ENCODE measurements at regions not wholly inside any gene's neighbourhood (a gene's known extent, or its start where the extent isn't known, plus 50 kb on each side); places are given as distances from the start of the nearest gene placed in this dataset.

DNA sequence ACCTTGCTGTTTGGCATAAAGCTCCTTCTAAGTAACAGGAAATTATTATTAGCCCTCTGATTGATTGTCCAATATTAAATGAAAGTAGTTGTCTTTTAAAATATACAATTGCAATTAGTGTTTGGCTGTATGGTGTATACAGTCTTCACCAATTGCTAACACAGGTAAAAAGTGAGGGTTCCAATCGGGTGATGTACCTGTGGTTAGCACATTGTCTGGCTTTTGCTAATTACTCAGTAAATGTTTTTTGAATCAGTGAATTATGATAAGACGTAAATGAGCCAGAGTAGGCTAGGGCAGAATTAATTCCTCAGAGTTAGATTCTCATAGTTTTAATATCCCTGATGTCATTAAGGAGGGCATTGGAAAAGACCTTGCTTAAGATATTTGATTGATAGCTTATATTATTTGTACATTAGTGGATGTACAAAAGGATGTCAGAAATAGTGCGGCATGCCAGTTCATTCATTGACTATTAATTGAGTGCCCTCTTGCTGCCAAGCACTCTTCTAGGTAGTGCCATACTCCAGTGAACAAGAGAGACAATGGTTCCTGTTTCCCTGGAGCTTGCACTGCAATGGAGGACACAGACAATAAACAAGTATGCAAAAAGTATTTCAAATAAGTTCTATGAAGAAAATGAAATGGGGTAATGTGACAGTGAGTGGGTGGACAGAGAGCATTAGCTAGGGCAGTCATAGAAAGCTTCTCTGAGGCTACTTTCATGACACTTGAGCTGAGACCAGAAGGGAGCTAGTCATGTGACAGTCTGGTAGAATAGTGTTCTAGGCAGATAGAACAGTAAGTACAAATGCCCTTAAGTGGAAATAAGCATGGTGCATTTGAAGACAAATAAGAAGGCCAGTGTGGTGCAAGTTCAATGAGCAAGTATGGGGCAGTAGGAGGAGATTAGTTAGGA lies 205.9 kb upstream of the CASK start (continued):
- TF ChIP-seq, protein P1, sequence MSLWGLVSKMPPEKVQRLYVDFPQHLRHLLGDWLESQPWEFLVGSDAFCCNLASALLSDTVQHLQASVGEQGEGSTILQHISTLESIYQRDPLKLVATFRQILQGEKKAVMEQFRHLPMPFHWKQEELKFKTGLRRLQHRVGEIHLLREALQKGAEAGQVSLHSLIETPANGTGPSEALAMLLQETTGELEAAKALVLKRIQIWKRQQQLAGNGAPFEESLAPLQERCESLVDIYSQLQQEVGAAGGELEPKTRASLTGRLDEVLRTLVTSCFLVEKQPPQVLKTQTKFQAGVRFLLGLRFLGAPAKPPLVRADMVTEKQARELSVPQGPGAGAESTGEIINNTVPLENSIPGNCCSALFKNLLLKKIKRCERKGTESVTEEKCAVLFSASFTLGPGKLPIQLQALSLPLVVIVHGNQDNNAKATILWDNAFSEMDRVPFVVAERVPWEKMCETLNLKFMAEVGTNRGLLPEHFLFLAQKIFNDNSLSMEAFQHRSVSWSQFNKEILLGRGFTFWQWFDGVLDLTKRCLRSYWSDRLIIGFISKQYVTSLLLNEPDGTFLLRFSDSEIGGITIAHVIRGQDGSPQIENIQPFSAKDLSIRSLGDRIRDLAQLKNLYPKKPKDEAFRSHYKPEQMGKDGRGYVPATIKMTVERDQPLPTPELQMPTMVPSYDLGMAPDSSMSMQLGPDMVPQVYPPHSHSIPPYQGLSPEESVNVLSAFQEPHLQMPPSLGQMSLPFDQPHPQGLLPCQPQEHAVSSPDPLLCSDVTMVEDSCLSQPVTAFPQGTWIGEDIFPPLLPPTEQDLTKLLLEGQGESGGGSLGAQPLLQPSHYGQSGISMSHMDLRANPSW (CRISPR knock-in tag; conservative IDR thresholded peaks at IDR 0.05; ENCODE audit: low read depth), result no peak
- TF ChIP-seq TCF7 (CRISPR knock-in tag; IDR thresholded peaks at IDR 0.05; ENCODE audit: low read depth) (no peak), ZNF396 (CRISPR knock-in tag; IDR thresholded peaks at IDR 0.05; ENCODE audit: borderline replicate concordance) (no peak)
- TF ChIP-seq, protein P2, sequence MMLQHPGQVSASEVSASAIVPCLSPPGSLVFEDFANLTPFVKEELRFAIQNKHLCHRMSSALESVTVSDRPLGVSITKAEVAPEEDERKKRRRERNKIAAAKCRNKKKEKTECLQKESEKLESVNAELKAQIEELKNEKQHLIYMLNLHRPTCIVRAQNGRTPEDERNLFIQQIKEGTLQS (CRISPR knock-in tag; conservative IDR thresholded peaks at IDR 0.05), result no peak

DNA sequence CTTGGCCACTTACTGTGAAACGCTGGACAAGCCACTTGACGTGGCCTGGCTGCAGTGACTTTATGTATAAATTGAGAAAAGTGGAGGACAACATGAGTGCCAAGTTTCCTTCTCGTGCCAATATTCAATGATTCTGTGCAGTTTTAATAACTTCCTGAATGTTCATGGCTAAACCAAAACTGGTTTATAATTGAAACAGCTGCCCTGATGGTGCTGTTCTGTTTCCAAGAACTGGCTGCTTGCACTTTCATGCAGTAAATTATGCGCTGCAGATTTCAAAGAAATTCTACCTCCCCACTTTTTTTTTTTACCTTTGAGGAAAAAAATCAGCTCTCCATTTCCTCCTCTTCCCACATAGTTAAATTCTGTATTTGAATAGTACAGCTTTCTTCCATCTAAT lies 205.2 kb upstream of the CASK start:
- no peak for TF ChIP-seq ZNF232 (CRISPR knock-in tag; IDR thresholded peaks at IDR 0.05)
- no peak for TF ChIP-seq SMAD4 (CRISPR knock-in tag; IDR thresholded peaks at IDR 0.05)
- TF ChIP-seq KAT7 (CRISPR knock-in tag; IDR thresholded peaks at IDR 0.05; ENCODE audit: borderline replicate concordance), result no peak
- TF ChIP-seq ELF4 (CRISPR knock-in tag; IDR thresholded peaks at IDR 0.05; ENCODE audit: low read depth), result no peak
- no peak for TF ChIP-seq GRHL2 (CRISPR knock-in tag; IDR thresholded peaks at IDR 0.05; ENCODE audit: insufficient replicate concordance, severe bottlenecking)
- no peak for TF ChIP-seq ZNF138 (CRISPR knock-in tag; conservative IDR thresholded peaks at IDR 0.05)
- no peak for TF ChIP-seq FOXJ3 (CRISPR knock-in tag; IDR thresholded peaks at IDR 0.05; ENCODE audit: borderline replicate concordance)
- no peak for TF ChIP-seq TEAD4 (CRISPR knock-in tag; IDR thresholded peaks at IDR 0.05)
- TF ChIP-seq ATF1 (CRISPR knock-in tag; IDR thresholded peaks at IDR 0.05), result no peak
- no peak for TF ChIP-seq ZNF671 (CRISPR knock-in tag; IDR thresholded peaks at IDR 0.05)
- TF ChIP-seq, protein P3, sequence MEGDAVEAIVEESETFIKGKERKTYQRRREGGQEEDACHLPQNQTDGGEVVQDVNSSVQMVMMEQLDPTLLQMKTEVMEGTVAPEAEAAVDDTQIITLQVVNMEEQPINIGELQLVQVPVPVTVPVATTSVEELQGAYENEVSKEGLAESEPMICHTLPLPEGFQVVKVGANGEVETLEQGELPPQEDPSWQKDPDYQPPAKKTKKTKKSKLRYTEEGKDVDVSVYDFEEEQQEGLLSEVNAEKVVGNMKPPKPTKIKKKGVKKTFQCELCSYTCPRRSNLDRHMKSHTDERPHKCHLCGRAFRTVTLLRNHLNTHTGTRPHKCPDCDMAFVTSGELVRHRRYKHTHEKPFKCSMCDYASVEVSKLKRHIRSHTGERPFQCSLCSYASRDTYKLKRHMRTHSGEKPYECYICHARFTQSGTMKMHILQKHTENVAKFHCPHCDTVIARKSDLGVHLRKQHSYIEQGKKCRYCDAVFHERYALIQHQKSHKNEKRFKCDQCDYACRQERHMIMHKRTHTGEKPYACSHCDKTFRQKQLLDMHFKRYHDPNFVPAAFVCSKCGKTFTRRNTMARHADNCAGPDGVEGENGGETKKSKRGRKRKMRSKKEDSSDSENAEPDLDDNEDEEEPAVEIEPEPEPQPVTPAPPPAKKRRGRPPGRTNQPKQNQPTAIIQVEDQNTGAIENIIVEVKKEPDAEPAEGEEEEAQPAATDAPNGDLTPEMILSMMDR (IDR thresholded peaks at IDR 0.05), result no peak
- TF ChIP-seq, protein P4, sequence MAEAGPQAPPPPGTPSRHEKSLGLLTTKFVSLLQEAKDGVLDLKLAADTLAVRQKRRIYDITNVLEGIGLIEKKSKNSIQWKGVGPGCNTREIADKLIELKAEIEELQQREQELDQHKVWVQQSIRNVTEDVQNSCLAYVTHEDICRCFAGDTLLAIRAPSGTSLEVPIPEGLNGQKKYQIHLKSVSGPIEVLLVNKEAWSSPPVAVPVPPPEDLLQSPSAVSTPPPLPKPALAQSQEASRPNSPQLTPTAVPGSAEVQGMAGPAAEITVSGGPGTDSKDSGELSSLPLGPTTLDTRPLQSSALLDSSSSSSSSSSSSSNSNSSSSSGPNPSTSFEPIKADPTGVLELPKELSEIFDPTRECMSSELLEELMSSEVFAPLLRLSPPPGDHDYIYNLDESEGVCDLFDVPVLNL (CRISPR knock-in tag; IDR thresholded peaks at IDR 0.05; ENCODE audit: borderline replicate concordance, low read depth), result no peak
- TF ChIP-seq ETV6 (CRISPR knock-in tag; IDR thresholded peaks at IDR 0.05), result no peak
- no peak for TF ChIP-seq SOX15 (CRISPR knock-in tag; IDR thresholded peaks at IDR 0.05)
- ATAC-seq, result no peak
- no peak for DNase-seq (ENCODE audit: low spot score)
- no peak overlapping the region for H3K4me3 Mint-ChIP-seq
- no peak overlapping the region for H3K27ac Mint-ChIP-seq
- CTCF ChIA-PET, result no interaction called here
- H3K36me3 Mint-ChIP-seq, result no peaks in the 10 kb centered on the region
- H3K4me1 Mint-ChIP-seq, result peaks cover 8% of the 10 kb centered on the region; the same call in 1 of the 2 replicates
- no peaks in the 10 kb centered on the region for H3K9me3 Mint-ChIP-seq
- no peaks in the 10 kb centered on the region for H3K27me3 Mint-ChIP-seq (ENCODE audit: low read depth)
- POLR2A ChIA-PET, result no interaction called here

DNA sequence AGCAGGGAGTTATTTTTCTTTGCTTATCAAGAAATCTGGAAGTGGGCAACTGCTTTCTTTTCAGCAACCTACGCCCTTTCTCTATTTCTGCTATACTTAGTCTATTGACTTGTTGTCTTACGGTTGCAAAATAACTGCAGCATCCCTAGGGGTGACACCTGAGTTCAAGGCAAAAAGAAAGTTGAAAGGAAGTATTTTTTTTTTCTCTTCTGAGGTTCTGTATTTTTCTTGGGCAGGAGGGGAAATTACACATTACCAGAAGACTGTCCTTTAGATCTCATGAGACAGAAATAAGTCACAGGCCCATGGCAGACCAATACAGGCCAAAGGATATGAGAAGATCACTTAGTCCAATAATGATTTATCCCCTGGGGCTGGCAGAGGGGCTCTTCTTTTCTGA lies 204.7 kb upstream of the CASK start:
- Mint-ChIP-seq H3K9me3 (no peaks in the 10 kb centered on the region), H3K27ac (no peak overlapping the region), H3K4me3 (no peak overlapping the region), H3K4me1 (peaks cover 8% of the 10 kb centered on the region; the same call in 1 of the 2 replicates), H3K36me3 (no peaks in the 10 kb centered on the region), H3K27me3 (ENCODE audit: low read depth) (no peaks in the 10 kb centered on the region)
- ChIA-PET CTCF (no interaction called here), POLR2A (no interaction called here)
- ATAC-seq (no peak), DNase-seq (ENCODE audit: low spot score) (no peak)
- TF ChIP-seq, protein P5, sequence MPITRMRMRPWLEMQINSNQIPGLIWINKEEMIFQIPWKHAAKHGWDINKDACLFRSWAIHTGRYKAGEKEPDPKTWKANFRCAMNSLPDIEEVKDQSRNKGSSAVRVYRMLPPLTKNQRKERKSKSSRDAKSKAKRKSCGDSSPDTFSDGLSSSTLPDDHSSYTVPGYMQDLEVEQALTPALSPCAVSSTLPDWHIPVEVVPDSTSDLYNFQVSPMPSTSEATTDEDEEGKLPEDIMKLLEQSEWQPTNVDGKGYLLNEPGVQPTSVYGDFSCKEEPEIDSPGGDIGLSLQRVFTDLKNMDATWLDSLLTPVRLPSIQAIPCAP (CRISPR knock-in tag; IDR thresholded peaks at IDR 0.05), result no peak
- TF ChIP-seq, protein P3 (IDR thresholded peaks at IDR 0.05), result no peak
- TF ChIP-seq, protein P6, sequence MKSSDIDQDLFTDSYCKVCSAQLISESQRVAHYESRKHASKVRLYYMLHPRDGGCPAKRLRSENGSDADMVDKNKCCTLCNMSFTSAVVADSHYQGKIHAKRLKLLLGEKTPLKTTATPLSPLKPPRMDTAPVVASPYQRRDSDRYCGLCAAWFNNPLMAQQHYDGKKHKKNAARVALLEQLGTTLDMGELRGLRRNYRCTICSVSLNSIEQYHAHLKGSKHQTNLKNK (CRISPR knock-in tag; IDR thresholded peaks at IDR 0.05), result no peak
- TF ChIP-seq, protein P4 (CRISPR knock-in tag; IDR thresholded peaks at IDR 0.05; ENCODE audit: borderline replicate concordance, low read depth), result no peak
- TF ChIP-seq NFE2L1 (CRISPR knock-in tag; IDR thresholded peaks at IDR 0.05), result no peak
- TF ChIP-seq ZBTB21 (CRISPR knock-in tag; IDR thresholded peaks at IDR 0.05; ENCODE audit: borderline replicate concordance), result no peak
